WERI-Rb-1 (cell line): ENCODE measurements at regions not wholly inside any gene's neighbourhood (a gene's known extent, or its start where the extent isn't known, plus 50 kb on each side); places are given as distances from the start of the nearest gene placed in this dataset.

Experiments
- DNase-seq: peaks from one replicate; pipeline ENCODE4 v3.0.0-alpha.2; 2020
- H3K27ac ChIP-seq: fragments of 250-450 bp; sonication (Bioruptor Pico); 2 replicates; pipeline ENCODE4 v1.5.1; 2020; ENCODE audit warnings: mild to moderate bottlenecking, moderate library complexity
- H3K27me3 ChIP-seq: fragments of 250-450 bp; sonication (Bioruptor Pico); 2 replicates; pipeline ENCODE4 v1.5.1; 2021; ENCODE audit warnings: mild to moderate bottlenecking, low read depth, moderate library complexity; ENCODE audit not compliant: insufficient read depth, severe bottlenecking
- H3K36me3 ChIP-seq: fragments of 250-450 bp; sonication (Bioruptor Pico); 2 replicates; pipeline ENCODE4 v1.5.1; 2020; ENCODE audit warnings: mild to moderate bottlenecking, moderate library complexity
- H3K4me3 ChIP-seq: 2 replicates; pipeline ENCODE4 v1.5.1; 2011; ENCODE audit warnings: low read depth, mild to moderate bottlenecking, control low read depth, low read length
- H3K9me3 ChIP-seq: fragments of 250-450 bp; sonication (Bioruptor Pico); 2 replicates; pipeline ENCODE4 v1.5.1; 2021; ENCODE audit warnings: mild to moderate bottlenecking, moderate library complexity; ENCODE audit not compliant: severe bottlenecking
- CTCF ChIP-seq: IDR thresholded peaks from 2 replicates; pipeline ENCODE4 v1.5.1; 2011; ENCODE audit warnings: low read depth, mild to moderate bottlenecking, control low read depth, inconsistent platforms, low read length

GRCh38 chr7:109213081-109213480, 643.4 kb downstream of the DNAJB9 start:
- Histone ChIP-seq H3K27me3 (no peaks in the 10 kb centered on the region), H3K36me3 (no peaks in the 10 kb centered on the region), H3K9me3 (no peaks in the 10 kb centered on the region), H3K27ac (no peak overlapping the region), H3K4me3 (no peak overlapping the region)
- no peak for DNase-seq
- no peak for TF ChIP-seq CTCF

GRCh38 chr7:109215341-109215740, 645.7 kb downstream of the DNAJB9 start:
- DNase-seq = no peak
- Histone ChIP-seq H3K27ac (no peak overlapping the region), H3K36me3 (no peaks in the 10 kb centered on the region), H3K27me3 (no peaks in the 10 kb centered on the region), H3K4me3 (no peak overlapping the region), H3K9me3 (no peaks in the 10 kb centered on the region)
- TF ChIP-seq CTCF = no peak

- Histone ChIP-seq H3K36me3 (no peaks in the 10 kb centered on the region), H3K27me3 (no peaks in the 10 kb centered on the region), H3K27ac (no peak overlapping the region), H3K9me3 (no peaks in the 10 kb centered on the region), H3K4me3 (no peak overlapping the region)
- DNase-seq = no peak
- no peak for TF ChIP-seq CTCF
Observed at GRCh38 chr7:109224100-109224499, 654.4 kb downstream of the DNAJB9 start.

- Histone ChIP-seq H3K27me3 (no peaks in the 10 kb centered on the region), H3K36me3 (no peaks in the 10 kb centered on the region), H3K27ac (no peak overlapping the region), H3K4me3 (no peak overlapping the region), H3K9me3 (no peaks in the 10 kb centered on the region)
- no peak for DNase-seq
- no peak for TF ChIP-seq CTCF
Observed at GRCh38 chr7:109226699-109227098, 657.0 kb downstream of the DNAJB9 start.

GRCh38 chr7:109235316-109235715, 665.6 kb downstream of the DNAJB9 start:
- no peak overlapping the region for H3K4me3 ChIP-seq
- no peak overlapping the region for H3K27ac ChIP-seq
- H3K36me3 ChIP-seq = no peaks in the 10 kb centered on the region
- no peak for TF ChIP-seq CTCF
- H3K9me3 ChIP-seq = no peaks in the 10 kb centered on the region
- no peaks in the 10 kb centered on the region for H3K27me3 ChIP-seq
- DNase-seq = no peak

- Histone ChIP-seq H3K36me3 (no peaks in the 10 kb centered on the region), H3K27ac (no peak overlapping the region), H3K9me3 (no peaks in the 10 kb centered on the region), H3K4me3 (no peak overlapping the region), H3K27me3 (no peaks in the 10 kb centered on the region)
- TF ChIP-seq CTCF = no peak
- no peak for DNase-seq
Observed at GRCh38 chr7:109246330-109247077, 676.8 kb downstream of the DNAJB9 start.
